GM12864 (cell line): ENCODE measurements at regions not wholly inside any gene's neighbourhood (a gene's known extent, or its start where the extent isn't known, plus 50 kb on each side); places are given as distances from the start of the nearest gene placed in this dataset.

Experiments
- DNase-seq: peaks from one replicate; pipeline ENCODE4 v3.0.0-alpha.2; 2011; ENCODE audit warnings: low read depth
- H3K4me3 ChIP-seq: 2 replicates; pipeline ENCODE4 v1.5.1; 2011; ENCODE audit warnings: mild to moderate bottlenecking, low read depth, low read length, control low read depth
- TF ChIP-seq, protein P1 (sequence below): IDR thresholded peaks from 2 replicates; pipeline ENCODE4 v1.5.1; 2011; ENCODE audit warnings: low read depth, mild to moderate bottlenecking, moderate library complexity, low read length, control low read depth, inconsistent platforms; ENCODE audit errors: missing control alignments

DNA sequence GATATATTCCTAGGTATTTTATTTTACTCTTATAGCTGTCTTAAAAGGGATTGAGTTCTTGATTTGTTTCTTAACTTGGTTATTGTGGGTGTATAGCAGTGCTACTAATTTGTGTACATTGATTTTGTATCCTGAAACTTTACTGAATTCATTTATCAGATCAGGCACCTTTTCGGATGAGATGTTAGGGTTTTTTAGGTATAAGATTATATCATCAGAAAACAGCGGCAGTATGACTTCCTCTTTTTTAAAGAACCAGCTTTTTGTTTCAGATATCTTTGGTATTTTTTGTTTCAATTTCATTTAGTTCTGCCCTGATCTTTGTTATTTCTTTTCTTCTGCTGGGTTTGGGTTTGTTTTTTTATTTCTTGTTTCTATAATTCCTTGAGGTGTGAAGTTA is 382.4 kb upstream of the ADGRB3 start:
- H3K4me3 ChIP-seq: no peak overlapping the region
- no peak for DNase-seq
- TF ChIP-seq, protein P1, sequence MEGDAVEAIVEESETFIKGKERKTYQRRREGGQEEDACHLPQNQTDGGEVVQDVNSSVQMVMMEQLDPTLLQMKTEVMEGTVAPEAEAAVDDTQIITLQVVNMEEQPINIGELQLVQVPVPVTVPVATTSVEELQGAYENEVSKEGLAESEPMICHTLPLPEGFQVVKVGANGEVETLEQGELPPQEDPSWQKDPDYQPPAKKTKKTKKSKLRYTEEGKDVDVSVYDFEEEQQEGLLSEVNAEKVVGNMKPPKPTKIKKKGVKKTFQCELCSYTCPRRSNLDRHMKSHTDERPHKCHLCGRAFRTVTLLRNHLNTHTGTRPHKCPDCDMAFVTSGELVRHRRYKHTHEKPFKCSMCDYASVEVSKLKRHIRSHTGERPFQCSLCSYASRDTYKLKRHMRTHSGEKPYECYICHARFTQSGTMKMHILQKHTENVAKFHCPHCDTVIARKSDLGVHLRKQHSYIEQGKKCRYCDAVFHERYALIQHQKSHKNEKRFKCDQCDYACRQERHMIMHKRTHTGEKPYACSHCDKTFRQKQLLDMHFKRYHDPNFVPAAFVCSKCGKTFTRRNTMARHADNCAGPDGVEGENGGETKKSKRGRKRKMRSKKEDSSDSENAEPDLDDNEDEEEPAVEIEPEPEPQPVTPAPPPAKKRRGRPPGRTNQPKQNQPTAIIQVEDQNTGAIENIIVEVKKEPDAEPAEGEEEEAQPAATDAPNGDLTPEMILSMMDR: no peak

- DNase-seq: no peak
- no peak overlapping the region for H3K4me3 ChIP-seq
- TF ChIP-seq, protein P1: no peak
These were observed 387.3 kb upstream of the ADGRB3 start for GRCh38 chr6:68247782-68248181.

- TF ChIP-seq, protein P1: no peak
- DNase-seq: no peak
- no peak overlapping the region for H3K4me3 ChIP-seq
These were observed 394.4 kb upstream of the ADGRB3 start for GRCh38 chr6:68240726-68241125.

DNA sequence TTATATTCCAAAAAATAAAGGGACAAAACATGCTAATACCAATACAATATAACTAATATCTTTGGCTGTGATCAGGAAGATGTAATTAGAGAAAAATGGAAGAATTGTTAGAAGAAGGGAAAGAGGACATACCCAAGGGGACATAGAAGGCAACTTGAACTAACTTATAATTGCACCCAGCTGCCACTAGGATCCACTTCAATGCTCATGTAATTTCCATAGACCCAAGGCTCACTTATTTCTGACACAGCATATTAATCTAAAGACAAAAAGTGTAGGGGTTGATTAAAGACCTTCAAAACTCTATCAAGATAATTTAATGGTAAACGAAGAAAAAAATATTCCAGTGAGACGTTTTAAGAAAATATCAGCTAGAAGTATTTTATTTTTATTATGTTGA is 396.0 kb upstream of the ADGRB3 start:
- no peak overlapping the region for H3K4me3 ChIP-seq
- no peak for DNase-seq
- TF ChIP-seq, protein P1: no peak

DNA sequence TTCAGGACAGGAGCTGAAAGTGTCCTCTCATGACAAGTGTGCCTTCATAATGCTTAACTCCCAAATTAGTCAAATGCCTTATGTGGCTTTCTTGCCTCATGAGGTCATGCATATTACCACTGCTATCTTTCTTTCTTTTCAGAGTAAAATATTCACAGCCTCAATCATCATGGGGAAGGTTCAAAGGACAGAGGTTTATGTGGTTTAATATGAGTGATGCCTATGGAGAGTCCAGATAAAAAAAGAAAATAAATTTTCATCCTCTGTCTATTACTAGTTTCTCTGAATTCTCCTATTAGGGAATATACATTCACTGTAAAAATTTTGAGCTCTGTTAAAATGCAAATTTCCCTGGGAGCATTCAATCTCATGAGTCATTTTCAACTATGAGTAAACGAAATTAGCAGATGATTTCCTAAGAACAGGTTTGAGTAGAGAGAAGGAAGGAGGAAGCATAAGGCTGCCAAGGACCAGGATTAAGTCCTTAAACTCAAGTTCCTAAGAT is 396.9 kb upstream of the ADGRB3 start:
- no peak for DNase-seq
- TF ChIP-seq, protein P1: no peak
- H3K4me3 ChIP-seq: no peak overlapping the region

DNA sequence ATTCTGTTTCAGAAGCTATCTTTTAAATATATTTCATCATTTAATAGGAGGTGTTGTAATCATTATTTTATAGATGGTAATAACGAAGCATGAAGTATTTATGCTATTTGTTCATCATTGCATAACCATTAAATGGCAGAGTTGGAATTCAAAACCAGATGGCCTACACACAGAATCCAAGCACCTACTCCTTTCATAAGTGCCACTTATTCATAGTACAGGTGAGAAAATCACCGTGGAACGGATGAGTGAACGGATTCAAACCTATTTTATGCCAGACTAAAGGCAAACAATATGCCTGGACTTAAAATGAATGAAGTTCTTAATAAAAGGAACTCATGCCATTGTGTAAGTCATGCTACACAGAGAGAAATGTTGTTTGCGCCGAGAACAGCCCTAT is 397.9 kb upstream of the ADGRB3 start:
- no peak for DNase-seq
- TF ChIP-seq, protein P1: no peak
- no peak overlapping the region for H3K4me3 ChIP-seq

DNA sequence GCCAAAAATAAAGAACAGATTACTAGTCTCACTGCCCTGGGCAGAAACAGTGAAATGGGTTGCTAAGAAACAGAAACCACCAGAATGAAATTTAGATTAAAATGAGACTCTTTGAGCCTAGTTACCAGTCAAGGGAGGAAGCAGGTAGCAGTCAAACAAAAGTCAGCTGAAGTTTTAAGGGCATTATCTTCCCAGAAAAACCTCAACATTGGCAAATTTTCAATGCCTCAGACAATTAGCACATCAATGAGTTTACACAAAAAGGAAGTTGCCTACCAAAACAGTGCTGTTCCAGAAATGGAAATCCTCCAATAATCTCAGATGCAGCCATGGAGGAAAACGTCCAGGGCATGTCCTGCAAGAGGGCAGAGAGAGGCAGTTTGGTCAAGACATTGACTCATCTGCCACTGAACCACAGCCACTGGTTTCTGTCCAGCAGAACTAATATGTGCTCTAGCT is 399.7 kb upstream of the ADGRB3 start:
- TF ChIP-seq, protein P1: no peak
- DNase-seq: no peak
- H3K4me3 ChIP-seq: no peak overlapping the region
